Lung microvascular endothelial cell (primary cell): ENCODE measurements at regions not wholly inside any gene's neighbourhood (a gene's known extent, or its start where the extent isn't known, plus 50 kb on each side); places are given as distances from the start of the nearest gene placed in this dataset.
A peak's percentile ranks its signal among the peaks of the same experiment; 100 is the strongest.

Experiments used
- DNase-seq, 2 donors: peaks; one replicate each; pipeline versions ENCODE4 v3.0.0 to v3.0.0-alpha.2; 2010; ENCODE audit warnings: low read depth in 2 of 2

DNA sequence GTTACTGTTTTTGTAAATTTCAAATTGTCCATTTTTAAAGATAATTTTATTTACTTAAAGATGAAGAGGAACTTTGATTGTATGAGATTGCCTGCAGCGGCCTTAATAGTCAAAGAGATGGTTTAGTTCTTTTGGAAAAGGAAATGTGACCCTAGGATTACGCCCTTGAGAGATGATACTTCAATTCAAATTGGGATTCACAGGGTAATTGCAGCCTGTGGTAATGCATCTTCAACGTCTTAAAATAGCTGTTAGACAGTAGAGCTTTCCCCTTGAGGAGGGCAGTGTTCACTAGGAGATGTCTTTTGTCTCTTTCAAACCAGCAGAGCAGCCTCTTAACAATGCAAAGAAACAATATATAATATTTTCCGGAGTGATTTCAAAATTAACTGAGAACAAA is 127.1 kb downstream of the TAF11L14 start:
- DNase-seq = no peak

GRCh38 chr5:17763301-17763700 is 129.0 kb downstream of the TAF11L14 start:
- DNase-seq = no peak

GRCh38 chr5:17766031-17766430 is 131.8 kb downstream of the TAF11L14 start:
- no peak for DNase-seq

- DNase-seq = no peak
Observed at GRCh38 chr5:17769277-17769676, 135.0 kb downstream of the TAF11L14 start.

DNA sequence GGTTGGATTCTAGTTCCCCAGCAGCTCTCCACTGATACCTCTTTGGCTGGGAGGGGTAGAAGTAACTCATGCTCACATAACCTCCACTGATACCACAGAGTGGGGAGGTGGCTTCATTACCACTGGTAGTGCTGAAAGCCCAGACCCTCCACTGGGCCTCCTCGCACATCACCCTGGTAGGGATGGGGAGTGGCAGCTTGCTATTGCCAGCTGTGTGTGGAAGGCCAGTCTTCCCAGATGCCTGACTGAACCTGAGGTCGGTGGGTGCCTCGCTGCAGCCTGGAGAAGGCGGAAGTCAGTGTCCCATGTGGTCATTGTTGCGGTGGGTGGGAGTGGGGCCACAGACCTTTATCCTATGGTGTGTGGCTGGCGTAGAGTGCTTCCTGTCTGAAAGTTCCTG is 138.0 kb downstream of the TAF11L14 start:
- DNase-seq = no peak

DNA sequence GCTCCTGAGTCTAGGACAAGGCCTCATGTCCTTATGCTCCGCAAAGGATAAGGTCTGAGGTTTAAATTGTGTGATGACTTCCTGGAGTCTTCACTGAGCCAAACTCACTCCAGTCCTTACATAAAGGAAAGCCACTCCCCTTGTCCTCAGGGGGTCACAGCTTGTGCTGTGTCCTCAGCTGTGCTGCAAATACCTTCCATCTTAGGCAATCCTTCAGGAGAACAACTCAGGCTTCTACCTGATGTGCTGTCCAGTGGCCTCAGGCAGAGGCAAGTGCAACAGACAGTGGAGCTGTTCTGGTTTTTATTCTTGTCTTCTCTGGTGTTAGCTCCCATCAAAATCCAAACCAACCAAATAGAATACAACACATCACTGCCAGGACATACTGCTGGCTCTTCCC is 151.5 kb downstream of the TAF11L14 start:
- no peak for DNase-seq

GRCh38 chr5:17788351-17788750 is 154.1 kb downstream of the TAF11L14 start:
- DNase-seq = no peak

- DNase-seq = no peak
Observed at GRCh38 chr5:17794201-17794600, 159.9 kb downstream of the TAF11L14 start.

DNA sequence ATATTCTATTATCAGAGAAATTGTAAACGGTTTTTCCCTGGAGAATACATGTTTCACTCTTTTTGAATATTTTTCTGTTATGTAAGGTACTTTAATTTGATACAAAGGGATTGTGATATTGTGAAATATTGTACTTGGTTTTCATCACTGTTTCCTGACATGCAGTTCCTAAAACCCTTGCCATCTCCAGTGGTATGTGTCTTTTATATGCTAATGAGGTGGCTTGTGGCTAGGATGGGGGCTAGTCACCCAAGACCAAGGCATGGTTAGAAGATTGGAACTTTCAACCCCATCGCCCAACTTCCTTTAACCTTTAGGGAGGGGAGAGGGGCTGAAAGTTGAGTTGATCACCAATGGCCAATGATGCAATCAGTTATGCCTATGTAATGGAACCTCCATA is 160.6 kb downstream of the TAF11L14 start:
- DNase-seq = no peak

DNA sequence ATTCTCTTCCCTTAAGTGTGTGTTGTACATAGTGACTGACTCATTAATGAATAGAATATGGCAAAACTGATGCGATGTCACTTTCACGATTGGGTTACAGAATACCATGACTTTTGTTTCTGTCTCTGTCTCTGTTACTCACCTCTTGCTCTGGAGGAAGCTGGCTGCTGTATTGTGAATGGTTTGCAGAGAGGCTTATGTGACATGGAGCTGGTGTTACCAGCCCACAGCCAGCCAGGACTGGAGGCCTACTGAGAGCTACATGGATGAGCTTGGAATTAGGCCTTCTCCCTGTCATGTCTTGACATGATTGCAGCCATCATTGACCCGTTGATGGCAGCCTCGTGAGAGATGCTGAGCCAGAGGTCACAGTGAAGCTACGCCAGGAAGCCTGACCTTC is 161.9 kb downstream of the TAF11L14 start:
- DNase-seq = no peak

DNA sequence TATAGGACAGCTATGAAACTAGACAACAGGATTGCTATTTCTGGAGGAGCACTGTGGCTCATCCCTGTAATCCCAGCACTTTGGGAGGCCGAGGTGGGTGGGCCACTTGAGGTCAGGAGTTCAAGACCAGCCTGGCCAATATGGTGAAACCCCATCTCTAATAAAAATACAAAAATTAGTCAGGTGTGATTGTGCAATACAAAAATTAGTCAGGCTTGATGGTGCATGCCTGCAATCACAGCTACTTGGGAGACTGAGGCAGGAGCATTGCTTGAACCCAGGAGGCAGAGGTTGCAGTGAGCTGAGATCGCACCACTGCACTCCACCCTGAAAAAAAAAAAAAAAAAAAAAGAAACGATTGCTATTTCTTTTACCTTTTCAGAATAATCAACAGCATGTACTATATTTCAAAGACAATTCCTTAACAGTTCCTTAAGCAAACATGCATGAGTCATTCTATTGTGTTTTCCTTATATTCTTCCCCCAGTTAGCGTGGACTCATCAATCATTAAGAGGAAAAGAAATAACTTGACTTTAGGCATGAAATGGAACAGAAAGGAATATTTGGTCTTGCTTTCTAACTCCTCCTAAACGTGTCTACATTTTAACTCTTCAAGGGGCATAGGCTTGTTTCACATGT is 162.6 kb downstream of the TAF11L14 start:
- DNase-seq = peak in 1 of 2 donors; percentile 38

- no peak for DNase-seq
Observed at GRCh38 chr5:17799521-17799920, 165.3 kb downstream of the TAF11L14 start.

- no peak for DNase-seq
Observed at GRCh38 chr5:17801595-17801994, 167.3 kb downstream of the TAF11L14 start.

DNA sequence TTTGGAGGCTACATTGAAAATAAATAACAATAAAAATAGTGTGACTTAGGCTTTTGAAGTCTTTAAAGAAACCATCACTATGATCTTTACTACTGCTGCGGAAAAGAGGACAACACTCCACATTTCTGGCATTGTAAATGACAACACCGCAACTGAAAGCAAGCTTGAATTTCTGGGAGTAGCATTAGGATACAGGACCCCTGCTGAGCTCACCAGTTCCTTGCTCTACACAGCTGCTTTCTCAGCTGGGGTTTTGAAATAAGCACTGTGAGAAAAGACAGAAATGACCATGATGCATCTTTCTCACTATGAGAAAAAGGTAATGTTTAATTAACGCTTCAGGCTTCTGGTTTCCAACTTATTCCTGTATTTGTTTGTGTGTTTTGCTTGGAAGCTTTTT is 168.0 kb downstream of the TAF11L14 start:
- DNase-seq = no peak

- DNase-seq = no peak
Observed at GRCh38 chr5:17803971-17804370, 169.7 kb downstream of the TAF11L14 start.

GRCh38 chr5:17805227-17805825 is 171.1 kb downstream of the TAF11L14 start:
- no peak for DNase-seq

GRCh38 chr5:17806818-17807468 is 172.7 kb downstream of the TAF11L14 start:
- no peak for DNase-seq

- DNase-seq = no peak
Observed at GRCh38 chr5:17808566-17808965, 174.3 kb downstream of the TAF11L14 start.

GRCh38 chr5:17810734-17811133 is 176.5 kb downstream of the TAF11L14 start:
- DNase-seq = no peak

GRCh38 chr5:17813214-17813613 is 179.0 kb downstream of the TAF11L14 start:
- no peak for DNase-seq

GRCh38 chr5:17816505-17816904 is 182.2 kb downstream of the TAF11L14 start:
- no peak for DNase-seq

GRCh38 chr5:17816944-17817343 is 182.7 kb downstream of the TAF11L14 start:
- DNase-seq = no peak

GRCh38 chr5:17817990-17818389 is 183.7 kb downstream of the TAF11L14 start:
- DNase-seq = no peak
